NCI-H748 (cell line): ENCODE measurements at regions not wholly inside any gene's neighbourhood (a gene's known extent, or its start where the extent isn't known, plus 50 kb on each side); places are given as distances from the start of the nearest gene placed in this dataset.

Experiments used
- DNase-seq: peaks from one replicate; lab custom pipeline; 2025; ENCODE audit not compliant: unreplicated experiment; lab: John Stamatoyannopoulos, UW

DNA sequence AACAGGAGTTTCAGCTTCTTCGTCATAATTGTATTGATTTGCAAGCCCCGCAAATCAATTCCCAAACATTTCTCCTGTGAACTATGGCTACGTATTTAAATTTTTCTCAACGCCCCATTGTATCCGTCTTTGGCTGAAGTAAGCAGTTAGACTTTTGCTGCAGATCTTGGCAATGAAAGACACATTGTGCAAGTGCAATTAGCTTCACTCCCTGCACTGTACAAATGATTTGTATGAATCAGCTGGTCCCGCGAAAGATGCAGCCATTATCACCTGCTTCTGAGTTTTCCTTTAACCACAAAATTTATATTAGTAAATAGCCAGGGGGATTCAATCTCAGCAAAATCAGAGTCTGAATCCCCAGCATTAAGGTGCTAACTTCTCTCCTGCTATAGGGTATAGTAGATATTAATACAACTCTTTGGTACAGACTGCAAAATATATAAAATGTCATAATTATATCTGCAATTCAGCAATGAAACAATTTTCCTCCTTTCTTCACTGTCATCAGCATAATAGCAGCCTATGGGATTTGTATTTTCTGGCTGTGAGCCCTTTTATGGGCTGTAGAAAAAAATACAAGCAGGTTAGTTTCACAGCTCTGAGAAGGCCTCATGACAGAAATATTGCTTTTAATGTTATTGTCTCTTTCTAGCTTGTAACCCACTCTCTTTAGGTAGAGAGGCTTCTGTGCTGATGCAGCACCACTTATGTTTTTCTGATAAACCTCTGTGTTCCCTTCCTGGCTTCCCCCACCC lies 68.4 kb upstream of the SMARCA2 start:
- no peak for DNase-seq

GRCh38 chr9:1947438-1947837 lies 67.7 kb upstream of the SMARCA2 start:
- no peak for DNase-seq

DNA sequence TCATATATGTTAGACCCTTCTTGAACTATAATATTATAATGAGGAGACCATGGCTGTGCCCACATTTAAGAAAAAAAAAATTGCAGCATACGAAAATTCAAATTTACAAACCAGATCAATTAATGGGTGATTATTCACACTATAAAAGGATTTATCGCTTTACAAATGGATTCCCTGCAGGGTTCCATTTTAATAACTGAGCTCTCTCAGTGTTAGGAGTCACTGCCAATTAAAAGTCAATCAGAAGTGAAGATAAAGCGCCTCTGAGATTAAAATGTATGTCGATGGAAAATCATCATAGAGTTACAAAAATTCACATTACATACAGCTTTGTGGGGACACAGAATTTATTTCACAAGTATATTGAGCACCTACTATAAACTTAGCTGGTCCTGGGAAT lies 66.6 kb upstream of the SMARCA2 start:
- DNase-seq = no peak

GRCh38 chr9:1951446-1951845 lies 63.7 kb upstream of the SMARCA2 start:
- DNase-seq = no peak

DNA sequence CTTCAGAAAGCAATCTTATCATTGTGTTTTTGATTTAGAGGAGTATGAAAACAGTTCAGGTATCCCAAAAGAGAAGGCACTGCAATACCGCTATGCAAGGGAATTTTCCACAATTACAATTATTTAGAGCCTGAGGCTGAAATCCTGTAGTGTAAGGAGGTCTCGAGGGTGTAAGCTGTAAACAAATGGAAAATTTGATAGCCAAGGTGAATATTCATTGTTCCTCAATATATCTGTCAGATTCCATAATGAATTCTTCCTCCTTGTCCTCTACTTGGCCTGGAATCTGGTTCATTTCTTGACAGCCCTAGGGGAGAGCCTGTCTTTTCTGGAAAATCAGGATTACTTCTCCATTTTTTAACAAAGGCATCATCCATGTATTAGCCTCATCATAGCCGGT lies 63.1 kb upstream of the SMARCA2 start:
- DNase-seq = no peak

- DNase-seq = no peak
Measured at GRCh38 chr9:1954238-1954637, 60.9 kb upstream of the SMARCA2 start.

DNA sequence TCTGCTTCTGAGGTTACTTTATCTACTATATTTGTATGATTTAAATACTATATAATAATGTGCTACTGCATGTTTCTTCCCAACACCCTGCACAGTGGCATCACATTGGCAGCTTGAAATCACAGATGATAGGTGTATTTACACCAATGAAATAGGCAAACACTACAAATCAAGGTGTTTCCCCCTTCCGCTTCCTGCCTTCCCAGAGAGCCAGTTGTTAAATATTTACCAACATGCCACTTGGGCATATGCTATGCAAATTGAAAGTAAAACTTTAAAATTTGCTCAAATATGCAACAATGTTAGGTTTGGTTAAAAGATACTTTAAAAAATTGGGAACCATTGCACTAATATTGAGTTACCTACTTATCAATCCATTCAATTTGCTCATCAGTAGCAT lies 58.2 kb upstream of the SMARCA2 start:
- no peak for DNase-seq

DNA sequence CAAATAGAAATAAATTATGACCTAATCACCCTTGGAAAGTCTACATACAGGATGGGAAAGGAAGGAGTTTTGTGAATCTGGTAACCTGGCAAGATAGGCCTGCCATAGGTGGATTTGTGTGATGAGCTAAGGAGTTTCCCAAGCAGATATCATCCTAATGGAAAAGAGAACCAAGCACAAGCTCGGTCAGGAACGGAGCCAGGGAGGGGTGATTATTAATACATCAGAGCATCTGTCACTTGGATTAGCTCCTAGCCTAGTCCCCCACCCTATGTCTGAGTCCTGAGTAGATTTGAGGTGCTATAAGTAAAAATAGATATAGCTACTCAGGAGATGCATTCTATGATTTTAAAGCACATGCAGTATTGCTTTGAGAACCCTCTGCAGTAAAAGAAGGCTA lies 57.3 kb upstream of the SMARCA2 start:
- DNase-seq = no peak

- no peak for DNase-seq
Measured at GRCh38 chr9:1959371-1959770, 55.8 kb upstream of the SMARCA2 start.

GRCh38 chr9:1960342-1961042 lies 54.7 kb upstream of the SMARCA2 start:
- no peak for DNase-seq

GRCh38 chr9:1962122-1962521 lies 53.0 kb upstream of the SMARCA2 start:
- no peak for DNase-seq

DNA sequence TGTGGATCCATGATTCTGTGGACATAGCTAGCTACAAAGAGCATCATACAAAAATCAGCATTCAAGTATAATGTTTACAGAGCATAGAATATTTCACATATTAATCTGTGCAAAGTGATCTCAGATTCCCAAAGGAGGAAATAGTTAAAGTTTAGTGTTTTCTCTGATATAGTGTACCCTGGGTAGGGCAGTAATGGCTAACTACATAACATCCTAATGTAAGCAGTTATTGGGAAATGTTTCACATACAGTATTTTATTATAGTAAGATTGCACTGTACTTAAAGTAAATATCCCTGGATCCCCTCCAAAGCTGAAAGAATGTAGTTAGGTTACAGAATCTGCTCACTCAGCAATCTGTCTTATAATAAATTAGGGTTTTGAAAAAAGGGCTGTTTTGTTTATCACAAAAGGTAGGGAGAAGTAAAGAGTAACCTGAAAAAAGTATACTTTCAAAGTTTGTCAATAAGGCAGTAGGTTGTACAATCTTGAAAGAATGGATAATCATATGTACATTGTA lies 52.5 kb upstream of the SMARCA2 start:
- no peak for DNase-seq

DNA sequence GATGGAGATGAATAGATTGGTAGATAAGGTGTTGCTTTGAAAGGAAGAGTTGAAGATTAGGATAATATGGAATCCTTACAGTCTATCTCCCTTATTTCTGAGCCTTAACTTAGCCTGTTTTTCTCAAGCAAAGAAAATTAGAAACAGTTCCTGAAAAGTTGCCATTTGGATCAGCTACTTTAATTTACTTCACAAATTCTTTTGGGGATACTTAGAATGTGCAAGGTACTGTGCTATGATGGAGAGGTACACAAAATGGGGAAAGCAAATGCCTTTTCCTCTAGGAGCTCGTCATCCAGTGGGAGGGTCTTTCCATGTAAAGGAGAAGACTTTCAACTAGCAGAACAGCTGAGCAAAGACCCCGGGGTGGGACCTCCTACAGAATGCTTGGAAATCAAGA lies 51.1 kb upstream of the SMARCA2 start:
- DNase-seq = no peak
